ENCODE measurements at regions not wholly inside any gene's neighbourhood (a gene's known extent, or its start where the extent isn't known, plus 50 kb on each side); places are given as distances from the start of the nearest gene placed in this dataset.
"Not testable (repeated sequence)": the region's sequence is repeated elsewhere in the genome, so short reads cannot be mapped to it uniquely, and the experiment has no call there.

DNA sequence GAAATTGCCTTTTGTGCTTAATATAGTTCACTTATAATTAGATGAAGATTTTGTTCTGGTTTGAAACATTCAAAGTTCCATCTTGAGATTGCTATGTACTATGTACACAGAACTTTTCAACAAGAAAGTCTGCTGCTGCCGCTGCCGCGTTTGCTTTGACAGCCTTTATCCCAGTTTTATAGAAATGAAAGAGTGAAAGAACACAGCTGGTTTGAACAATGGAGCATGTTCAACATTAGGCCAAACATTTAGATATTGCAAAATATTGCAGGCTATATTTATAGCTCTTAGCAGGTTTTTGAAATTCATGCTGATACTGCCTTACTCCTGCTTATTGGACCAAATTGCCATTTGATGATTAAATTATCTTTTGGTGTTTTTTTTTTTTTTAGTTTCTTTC lies 299.8 kb upstream of the PRKD1 start:
- Histone ChIP-seq H3K36me3 (ENCODE audit: insufficient read depth, low read depth, low read length) (no peaks in the 10 kb centered on the region), H3K9ac (ENCODE audit: low read depth, low read length) (no peak overlapping the region), H3K4me3 (ENCODE audit: low read length) (no peak overlapping the region), H3K27ac (ENCODE audit: low read length) (no peak overlapping the region), H3K27me3 (ENCODE audit: insufficient read depth, low read length) (no peaks in the 10 kb centered on the region), H3K4me1 (ENCODE audit: insufficient read depth, low read length) (no peaks in the 10 kb centered on the region), H3K9me3 (ENCODE audit: insufficient read depth, low read depth, low read length) (no peaks in the 10 kb centered on the region)

- Histone ChIP-seq H3K36me3 (ENCODE audit: insufficient read depth, low read depth, low read length) (no peaks in the 10 kb centered on the region), H3K9ac (ENCODE audit: low read depth, low read length) (no peak overlapping the region), H3K9me3 (ENCODE audit: insufficient read depth, low read depth, low read length) (no peaks in the 10 kb centered on the region), H3K4me3 (ENCODE audit: low read length) (no peak overlapping the region), H3K4me1 (ENCODE audit: insufficient read depth, low read length) (no peaks in the 10 kb centered on the region), H3K27me3 (ENCODE audit: insufficient read depth, low read length) (no peaks in the 10 kb centered on the region), H3K27ac (ENCODE audit: low read length) (no peak overlapping the region)
These were observed 300.2 kb upstream of the PRKD1 start for GRCh38 chr14:30227876-30228275.

DNA sequence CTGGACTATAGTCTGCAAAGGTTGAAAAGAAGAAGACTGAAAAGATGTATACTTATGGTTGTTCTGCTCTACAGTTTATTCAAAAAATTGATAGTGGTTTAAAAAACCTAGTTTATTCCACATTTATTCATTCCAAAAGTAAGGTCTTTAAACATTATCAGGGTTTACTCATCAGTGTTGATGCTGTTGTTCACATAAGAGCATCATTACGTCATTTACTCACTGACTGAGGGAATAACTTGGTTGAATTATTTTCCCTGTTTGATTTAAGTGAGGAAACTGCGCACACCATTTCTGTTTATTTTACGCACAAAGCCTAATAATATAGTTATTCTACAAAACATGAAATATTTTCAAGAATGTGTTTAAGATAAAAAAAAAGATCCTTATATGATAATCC lies 303.1 kb upstream of the PRKD1 start:
- Histone ChIP-seq H3K9ac (ENCODE audit: low read depth, low read length) (no peak overlapping the region), H3K27me3 (ENCODE audit: insufficient read depth, low read length) (no peaks in the 10 kb centered on the region), H3K9me3 (ENCODE audit: insufficient read depth, low read depth, low read length) (no peaks in the 10 kb centered on the region), H3K27ac (ENCODE audit: low read length) (no peak overlapping the region), H3K4me3 (ENCODE audit: low read length) (no peak overlapping the region), H3K36me3 (ENCODE audit: insufficient read depth, low read depth, low read length) (no peaks in the 10 kb centered on the region), H3K4me1 (ENCODE audit: insufficient read depth, low read length) (no peaks in the 10 kb centered on the region)

- Histone ChIP-seq H3K27me3 (ENCODE audit: insufficient read depth, low read length) (no peaks in the 10 kb centered on the region), H3K27ac (ENCODE audit: low read length) (no peak overlapping the region), H3K9ac (ENCODE audit: low read depth, low read length) (no peak overlapping the region), H3K36me3 (ENCODE audit: insufficient read depth, low read depth, low read length) (no peaks in the 10 kb centered on the region), H3K9me3 (ENCODE audit: insufficient read depth, low read depth, low read length) (no peaks in the 10 kb centered on the region), H3K4me3 (ENCODE audit: low read length) (no peak overlapping the region), H3K4me1 (ENCODE audit: insufficient read depth, low read length) (peaks cover 3% of the 10 kb centered on the region; the same call in 1 of the 2 replicates)
These were observed 307.3 kb upstream of the PRKD1 start for GRCh38 chr14:30234966-30235365.

DNA sequence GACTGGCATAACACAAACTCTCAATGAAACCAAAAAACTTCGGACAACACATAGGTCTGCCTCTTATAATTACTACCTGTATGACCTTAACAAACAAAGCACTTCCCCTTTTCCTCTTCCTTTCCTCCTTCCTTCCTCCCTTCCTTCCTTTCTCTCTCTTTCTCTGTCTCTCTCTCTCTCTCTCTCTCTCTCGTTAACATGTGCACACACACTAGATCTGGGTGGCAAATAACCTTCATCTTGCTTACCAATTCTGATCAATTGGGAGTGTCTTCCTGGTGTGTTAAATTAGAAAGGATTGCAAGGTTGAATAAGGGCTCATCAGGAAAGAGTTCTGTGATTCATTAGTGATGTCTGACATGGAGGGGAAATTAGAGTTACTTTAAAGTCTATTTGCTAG lies 307.8 kb upstream of the PRKD1 start:
- Histone ChIP-seq H3K27me3 (ENCODE audit: insufficient read depth, low read length) (no peaks in the 10 kb centered on the region), H3K36me3 (ENCODE audit: insufficient read depth, low read depth, low read length) (no peaks in the 10 kb centered on the region), H3K9ac (ENCODE audit: low read depth, low read length) (no peak overlapping the region), H3K4me3 (ENCODE audit: low read length) (no peak overlapping the region), H3K9me3 (ENCODE audit: insufficient read depth, low read depth, low read length) (no peaks in the 10 kb centered on the region), H3K4me1 (ENCODE audit: insufficient read depth, low read length) (peaks cover 6% of the 10 kb centered on the region; the same call in 1 of the 2 replicates), H3K27ac (ENCODE audit: low read length) (no peak overlapping the region)

GRCh38 chr14:30238936-30239335 lies 311.3 kb upstream of the PRKD1 start:
- H3K4me3 ChIP-seq (ENCODE audit: low read length), result no peak overlapping the region
- peaks cover 8% of the 10 kb centered on the region; the same call in 1 of the 2 replicates for H3K4me1 ChIP-seq (ENCODE audit: insufficient read depth, low read length)
- no peak overlapping the region for H3K9ac ChIP-seq (ENCODE audit: low read depth, low read length)
- no peaks in the 10 kb centered on the region for H3K27me3 ChIP-seq (ENCODE audit: insufficient read depth, low read length)
- no peak overlapping the region for H3K27ac ChIP-seq (ENCODE audit: low read length)
- H3K36me3 ChIP-seq (ENCODE audit: insufficient read depth, low read depth, low read length), result no peaks in the 10 kb centered on the region
- H3K9me3 ChIP-seq (ENCODE audit: insufficient read depth, low read depth, low read length), result no peaks in the 10 kb centered on the region

DNA sequence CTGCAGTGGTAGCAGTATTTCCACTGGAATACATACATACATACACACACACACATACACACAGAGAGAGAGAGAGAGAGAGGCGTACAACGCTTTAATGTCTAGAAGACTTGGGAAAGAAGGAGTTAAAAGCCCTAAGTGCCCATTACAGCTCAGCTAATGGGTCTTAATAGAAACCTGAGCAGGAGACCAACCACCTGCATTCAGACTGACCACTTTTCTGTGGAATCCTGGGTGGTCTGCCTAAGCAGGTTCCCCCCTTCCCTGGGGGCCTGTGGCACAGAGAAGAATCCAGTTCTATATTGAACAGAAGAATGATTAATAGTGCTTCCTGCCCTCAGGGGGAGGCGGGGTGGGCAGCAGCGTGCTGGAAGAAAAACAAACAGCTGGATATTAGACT lies 312.4 kb upstream of the PRKD1 start:
- Histone ChIP-seq H3K36me3 (ENCODE audit: insufficient read depth, low read depth, low read length) (no peaks in the 10 kb centered on the region), H3K9ac (ENCODE audit: low read depth, low read length) (no peak overlapping the region), H3K4me3 (ENCODE audit: low read length) (no peak overlapping the region), H3K27ac (ENCODE audit: low read length) (no peak overlapping the region), H3K9me3 (ENCODE audit: insufficient read depth, low read depth, low read length) (no peaks in the 10 kb centered on the region), H3K27me3 (ENCODE audit: insufficient read depth, low read length) (no peaks in the 10 kb centered on the region), H3K4me1 (ENCODE audit: insufficient read depth, low read length) (peaks cover 8% of the 10 kb centered on the region; the same call in 1 of the 2 replicates)

- H3K36me3 ChIP-seq (ENCODE audit: insufficient read depth, low read depth, low read length), result no peaks in the 10 kb centered on the region
- H3K9me3 ChIP-seq (ENCODE audit: insufficient read depth, low read depth, low read length), result no peaks in the 10 kb centered on the region
- no peak overlapping the region for H3K4me3 ChIP-seq (ENCODE audit: low read length)
- peaks cover 8% of the 10 kb centered on the region; the same call in 1 of the 2 replicates for H3K4me1 ChIP-seq (ENCODE audit: insufficient read depth, low read length)
- H3K27ac ChIP-seq (ENCODE audit: low read length), result no peak overlapping the region
- H3K9ac ChIP-seq (ENCODE audit: low read depth, low read length), result no peak overlapping the region
- no peaks in the 10 kb centered on the region for H3K27me3 ChIP-seq (ENCODE audit: insufficient read depth, low read length)
These were observed 313.0 kb upstream of the PRKD1 start for GRCh38 chr14:30240685-30241084.

- no peak overlapping the region for H3K4me3 ChIP-seq (ENCODE audit: low read length)
- H3K4me1 ChIP-seq (ENCODE audit: insufficient read depth, low read length), result peaks cover 8% of the 10 kb centered on the region; the same call in 1 of the 2 replicates
- no peaks in the 10 kb centered on the region for H3K9me3 ChIP-seq (ENCODE audit: insufficient read depth, low read depth, low read length)
- H3K27ac ChIP-seq (ENCODE audit: low read length), result no peak overlapping the region
- no peaks in the 10 kb centered on the region for H3K36me3 ChIP-seq (ENCODE audit: insufficient read depth, low read depth, low read length)
- no peaks in the 10 kb centered on the region for H3K27me3 ChIP-seq (ENCODE audit: insufficient read depth, low read length)
- no peak overlapping the region for H3K9ac ChIP-seq (ENCODE audit: low read depth, low read length)
These were observed 315.1 kb upstream of the PRKD1 start for GRCh38 chr14:30242744-30243143.

GRCh38 chr14:30243207-30243606 lies 315.6 kb upstream of the PRKD1 start:
- Histone ChIP-seq H3K9me3 (ENCODE audit: insufficient read depth, low read depth, low read length) (no peaks in the 10 kb centered on the region), H3K27me3 (ENCODE audit: insufficient read depth, low read length) (no peaks in the 10 kb centered on the region), H3K27ac (ENCODE audit: low read length) (no peak overlapping the region), H3K9ac (ENCODE audit: low read depth, low read length) (no peak overlapping the region), H3K36me3 (ENCODE audit: insufficient read depth, low read depth, low read length) (no peaks in the 10 kb centered on the region), H3K4me1 (ENCODE audit: insufficient read depth, low read length) (peaks cover 8% of the 10 kb centered on the region; the same call in 1 of the 2 replicates), H3K4me3 (ENCODE audit: low read length) (no peak overlapping the region)

- Histone ChIP-seq H3K36me3 (ENCODE audit: insufficient read depth, low read depth, low read length) (no peaks in the 10 kb centered on the region), H3K27ac (ENCODE audit: low read length) (no peak overlapping the region), H3K27me3 (ENCODE audit: insufficient read depth, low read length) (no peaks in the 10 kb centered on the region), H3K9me3 (ENCODE audit: insufficient read depth, low read depth, low read length) (no peaks in the 10 kb centered on the region), H3K4me3 (ENCODE audit: low read length) (no peak overlapping the region), H3K4me1 (ENCODE audit: insufficient read depth, low read length) (peaks cover 8% of the 10 kb centered on the region; the same call in 1 of the 2 replicates), H3K9ac (ENCODE audit: low read depth, low read length) (no peak overlapping the region)
These were observed 315.2 kb upstream of the G2E3 start for GRCh38 chr14:30243805-30244204.

DNA sequence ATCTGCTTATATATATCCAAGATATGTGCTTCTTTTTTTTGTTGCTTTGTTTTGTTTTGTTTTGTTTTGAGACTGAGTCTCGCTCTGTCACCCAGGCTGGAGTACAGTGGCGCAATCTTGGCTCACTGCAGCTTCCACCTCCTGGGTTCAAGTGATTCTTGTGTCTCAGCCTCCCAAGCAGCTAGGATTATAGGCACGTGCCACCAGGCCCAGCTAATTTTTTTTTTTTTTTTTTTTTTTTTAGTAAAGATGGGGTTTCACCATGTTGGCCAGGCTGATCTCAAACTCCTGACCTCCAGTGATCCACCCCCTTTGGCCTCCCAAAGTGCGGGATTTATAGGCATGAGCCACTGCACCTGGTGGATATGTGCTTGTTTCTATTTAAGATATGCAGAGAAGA lies 314.6 kb upstream of the G2E3 start:
- not testable (repeated sequence) for H3K9me3 ChIP-seq (ENCODE audit: insufficient read depth, low read depth, low read length); H3K9ac ChIP-seq (ENCODE audit: low read depth, low read length); H3K27me3 ChIP-seq (ENCODE audit: insufficient read depth, low read length); H3K4me1 ChIP-seq (ENCODE audit: insufficient read depth, low read length); H3K27ac ChIP-seq (ENCODE audit: low read length); H3K36me3 ChIP-seq (ENCODE audit: insufficient read depth, low read depth, low read length); H3K4me3 ChIP-seq (ENCODE audit: low read length)

DNA sequence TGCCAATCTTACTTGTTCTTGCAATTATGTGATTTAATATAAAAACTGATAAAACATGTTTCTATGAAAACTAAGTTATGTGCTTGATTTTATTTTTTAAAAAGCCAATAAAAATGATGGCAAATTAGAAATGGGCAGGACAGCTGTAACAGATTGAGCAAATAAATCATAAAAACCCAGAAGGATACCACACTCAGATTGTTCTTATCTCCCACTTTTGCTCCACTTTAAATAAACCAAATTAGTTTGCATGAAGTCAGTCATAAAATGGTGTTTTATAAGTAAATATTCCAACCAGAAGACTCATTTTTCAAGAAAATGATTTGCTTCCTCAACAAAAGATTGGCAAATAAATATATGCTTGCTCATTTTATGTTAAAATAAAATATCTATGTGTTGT lies 307.9 kb upstream of the G2E3 start:
- Histone ChIP-seq H3K27ac (ENCODE audit: low read length) (no peak overlapping the region), H3K36me3 (ENCODE audit: insufficient read depth, low read depth, low read length) (no peaks in the 10 kb centered on the region), H3K4me3 (ENCODE audit: low read length) (no peak overlapping the region), H3K27me3 (ENCODE audit: insufficient read depth, low read length) (no peaks in the 10 kb centered on the region), H3K4me1 (ENCODE audit: insufficient read depth, low read length) (peaks cover 9% of the 10 kb centered on the region), H3K9ac (ENCODE audit: low read depth, low read length) (no peak overlapping the region), H3K9me3 (ENCODE audit: insufficient read depth, low read depth, low read length) (no peaks in the 10 kb centered on the region; the same call in 1 of the 2 replicates)

All from iPS-20b (cell line).